NCI-H146 treated with DMSO at 0.1 percent for 48 hours (cell line): ENCODE measurements at regions not wholly inside any gene's neighbourhood (a gene's known extent, or its start where the extent isn't known, plus 50 kb on each side); places are given as distances from the start of the nearest gene placed in this dataset.

ENCODE experiments used
- DNase-seq: peaks from one replicate; lab custom pipeline; 2025; ENCODE audit not compliant: unreplicated experiment; lab: John Stamatoyannopoulos, UW

- no peak for DNase-seq
Measured at GRCh38 chr3:124588794-124589193, 141.5 kb upstream of the UMPS start.

- no peak for DNase-seq
Measured at GRCh38 chr3:124591699-124592098, 138.6 kb upstream of the UMPS start.

GRCh38 chr3:124592658-124593441 lies 137.4 kb upstream of the UMPS start:
- peak; percentile 27 for DNase-seq

- DNase-seq, result no peak
Measured at GRCh38 chr3:124593442-124593829, 136.8 kb upstream of the UMPS start.

GRCh38 chr3:124594581-124594980 lies 135.7 kb upstream of the UMPS start:
- no peak for DNase-seq

- DNase-seq, result no peak
Measured at GRCh38 chr3:124597273-124597672, 133.0 kb upstream of the UMPS start.

GRCh38 chr3:124597979-124598378 lies 132.3 kb upstream of the UMPS start:
- no peak for DNase-seq

GRCh38 chr3:124599147-124599765 lies 131.0 kb upstream of the UMPS start:
- peak; percentile 35 for DNase-seq

GRCh38 chr3:124599779-124600693 lies 130.2 kb upstream of the UMPS start:
- DNase-seq, result no peak

GRCh38 chr3:124600765-124601164 lies 129.5 kb upstream of the UMPS start:
- no peak for DNase-seq

GRCh38 chr3:124601190-124601589 lies 129.1 kb upstream of the UMPS start:
- DNase-seq, result no peak

GRCh38 chr3:124602980-124603627 lies 127.1 kb upstream of the UMPS start:
- DNase-seq, result no peak

- DNase-seq, result no peak
Measured at GRCh38 chr3:124605781-124606579, 124.3 kb upstream of the UMPS start.

GRCh38 chr3:124607163-124607562 lies 123.1 kb upstream of the UMPS start:
- DNase-seq, result no peak

- DNase-seq, result no peak
Measured at GRCh38 chr3:124609402-124609801, 120.8 kb upstream of the UMPS start.

- no peak for DNase-seq
Measured at GRCh38 chr3:124610130-124610529, 120.1 kb upstream of the UMPS start.

GRCh38 chr3:124611520-124611919 lies 118.7 kb upstream of the UMPS start:
- DNase-seq, result no peak

- DNase-seq, result no peak
Measured at GRCh38 chr3:124615896-124616543, 114.2 kb upstream of the UMPS start.

GRCh38 chr3:124617177-124617576 lies 113.1 kb upstream of the UMPS start:
- DNase-seq, result no peak
